PC-3 (cell line): ENCODE measurements at regions not wholly inside any gene's neighbourhood (a gene's known extent, or its start where the extent isn't known, plus 50 kb on each side); places are given as distances from the start of the nearest gene placed in this dataset.

Source experiments
- EZH2 ChIP-seq: fragments of 300-600 bp; sonication (generic); IDR thresholded peaks from one replicate; pipeline ENCODE4 v1.6.1; 2017; ENCODE audit warnings: antibody characterized with exemption, mild to moderate bottlenecking, low read length; ENCODE audit not compliant: unreplicated experiment
- EZH2phosphoT487 ChIP-seq: fragments of 300-600 bp; sonication (generic); IDR thresholded peaks from 2 replicates; pipeline ENCODE4 v1.6.1; 2018; ENCODE audit warnings: mild to moderate bottlenecking, antibody characterized with exemption, low read length, borderline replicate concordance
- TF ChIP-seq, protein P1 (sequence below): fragments of 300-600 bp; sonication (generic); conservative IDR thresholded peaks from 2 replicates; pipeline ENCODE4 v1.5.1; 2017; ENCODE audit warnings: antibody characterized with exemption, low read depth, mild to moderate bottlenecking, low read length

DNA sequence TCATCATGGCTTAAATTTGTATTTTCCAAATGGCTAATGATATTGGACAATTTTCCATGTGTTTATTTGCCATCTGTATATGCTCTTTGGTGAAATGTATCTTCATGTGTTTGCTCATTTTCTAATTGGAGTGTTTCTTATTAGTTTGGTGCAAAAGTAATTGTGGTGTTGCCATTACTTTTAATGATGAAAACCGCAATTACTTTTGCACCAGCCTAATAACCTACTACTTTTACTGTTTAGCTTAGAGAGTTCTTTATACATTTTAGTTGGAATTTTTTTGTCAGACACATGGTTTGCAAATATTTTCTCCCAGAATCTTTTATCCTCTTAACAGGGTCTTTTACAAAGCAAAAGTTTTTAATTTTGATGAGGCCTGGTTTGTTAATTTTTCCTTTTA lies 141.0 kb upstream of the AGTR1 start:
- TF ChIP-seq, protein P1, sequence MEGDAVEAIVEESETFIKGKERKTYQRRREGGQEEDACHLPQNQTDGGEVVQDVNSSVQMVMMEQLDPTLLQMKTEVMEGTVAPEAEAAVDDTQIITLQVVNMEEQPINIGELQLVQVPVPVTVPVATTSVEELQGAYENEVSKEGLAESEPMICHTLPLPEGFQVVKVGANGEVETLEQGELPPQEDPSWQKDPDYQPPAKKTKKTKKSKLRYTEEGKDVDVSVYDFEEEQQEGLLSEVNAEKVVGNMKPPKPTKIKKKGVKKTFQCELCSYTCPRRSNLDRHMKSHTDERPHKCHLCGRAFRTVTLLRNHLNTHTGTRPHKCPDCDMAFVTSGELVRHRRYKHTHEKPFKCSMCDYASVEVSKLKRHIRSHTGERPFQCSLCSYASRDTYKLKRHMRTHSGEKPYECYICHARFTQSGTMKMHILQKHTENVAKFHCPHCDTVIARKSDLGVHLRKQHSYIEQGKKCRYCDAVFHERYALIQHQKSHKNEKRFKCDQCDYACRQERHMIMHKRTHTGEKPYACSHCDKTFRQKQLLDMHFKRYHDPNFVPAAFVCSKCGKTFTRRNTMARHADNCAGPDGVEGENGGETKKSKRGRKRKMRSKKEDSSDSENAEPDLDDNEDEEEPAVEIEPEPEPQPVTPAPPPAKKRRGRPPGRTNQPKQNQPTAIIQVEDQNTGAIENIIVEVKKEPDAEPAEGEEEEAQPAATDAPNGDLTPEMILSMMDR: no peak
- no peak for TF ChIP-seq EZH2
- no peak for TF ChIP-seq EZH2phosphoT487
